DND-41 (cell line): ENCODE measurements at regions not wholly inside any gene's neighbourhood (a gene's known extent, or its start where the extent isn't known, plus 50 kb on each side); places are given as distances from the start of the nearest gene placed in this dataset.

ENCODE experiments used
- ATAC-seq: fragments of 200-7000 bp; cut with Tn5 transposase; 3 replicates; pipeline ENCODE4 v1.9.1; 2021; ENCODE audit warnings: low read depth; ENCODE audit not compliant: insufficient read depth
- DNase-seq: peaks from one replicate; pipeline ENCODE4 v3.0.0-alpha.2; 2020
- H2AFZ ChIP-seq: 2 replicates; pipeline ENCODE4 v1.6.0; 2012; ENCODE audit warnings: low read depth, low read length
- H3K27ac ChIP-seq: 2 replicates; pipeline ENCODE4 v1.5.1; 2012; ENCODE audit warnings: low read length, inconsistent platforms
- H3K27me3 ChIP-seq: fragments of 200-600 bp; sonication (generic); 2 replicates; pipeline ENCODE4 v1.6.0; 2012; ENCODE audit warnings: low read length, mild to moderate bottlenecking, inconsistent platforms; ENCODE audit not compliant: insufficient read depth, poor library complexity
- H3K36me3 ChIP-seq: 2 replicates; pipeline ENCODE4 v1.5.1; 2012; ENCODE audit warnings: low read length, inconsistent platforms; ENCODE audit not compliant: insufficient read depth
- H3K4me1 ChIP-seq: 2 replicates; pipeline ENCODE4 v1.5.1; 2012; ENCODE audit warnings: mild to moderate bottlenecking, low read length; ENCODE audit not compliant: insufficient read depth
- H3K4me2 ChIP-seq: 2 replicates; pipeline ENCODE4 v1.6.0; 2012; ENCODE audit warnings: mild to moderate bottlenecking, moderate library complexity, low read length, inconsistent platforms; ENCODE audit not compliant: insufficient read depth
- H3K4me3 ChIP-seq, 2 experiments: fragments of 200-600 bp in 1 of 2; shearing (Covaris generic) in 1 of 2; 2 replicates each; pipeline ENCODE4 v1.5.1; 2012 to 2016; ENCODE audit warnings: inconsistent platforms in 2 of 2, low read length in 2 of 2, mild to moderate bottlenecking in 2 of 2, low read depth in 1 of 2, moderate library complexity in 1 of 2
- H3K79me2 ChIP-seq: 2 replicates; pipeline ENCODE4 v1.6.0; 2012; ENCODE audit warnings: low read length, inconsistent platforms; ENCODE audit not compliant: insufficient read depth
- H3K9ac ChIP-seq: 2 replicates; pipeline ENCODE4 v1.6.0; 2012; ENCODE audit warnings: low read depth, mild to moderate bottlenecking, inconsistent platforms, low read length, moderate library complexity
- H3K9me3 ChIP-seq: 2 replicates; pipeline ENCODE4 v1.5.1; 2012; ENCODE audit warnings: low read length, moderate library complexity, mild to moderate bottlenecking, inconsistent platforms; ENCODE audit not compliant: insufficient read depth, severe bottlenecking
- H4K20me1 ChIP-seq: 2 replicates; pipeline ENCODE4 v1.6.0; 2012; ENCODE audit warnings: low read length; ENCODE audit not compliant: insufficient read depth
- CTCF ChIP-seq: IDR thresholded peaks from 2 replicates; pipeline ENCODE4 v1.5.1; 2012; ENCODE audit warnings: borderline replicate concordance, low read length, moderate library complexity, mild to moderate bottlenecking; ENCODE audit not compliant: poor library complexity, severe bottlenecking; ENCODE audit errors: extremely low read depth
- EZH2 ChIP-seq: IDR thresholded peaks from 3 replicates; pipeline ENCODE4 v1.6.1; 2012; ENCODE audit warnings: borderline replicate concordance, low read depth, mild to moderate bottlenecking, moderate library complexity, low read length, inconsistent platforms; ENCODE audit not compliant: severe bottlenecking

- no peaks in the 10 kb centered on the region for H4K20me1 ChIP-seq
- H3K4me2 ChIP-seq: no peak overlapping the region
- no peaks in the 10 kb centered on the region for H3K79me2 ChIP-seq
- no peaks in the 10 kb centered on the region for H3K36me3 ChIP-seq
- no peak overlapping the region for H3K4me3 ChIP-seq
- H3K9me3 ChIP-seq: no peaks in the 10 kb centered on the region
- H3K4me1 ChIP-seq: no peaks in the 10 kb centered on the region
- TF ChIP-seq CTCF (no peak), EZH2 (no peak)
- H3K9ac ChIP-seq: no peak overlapping the region
- no peak overlapping the region for H2AFZ ChIP-seq
- H3K27me3 ChIP-seq: no peaks in the 10 kb centered on the region
- no peak for ATAC-seq
- DNase-seq: no peak
- H3K27ac ChIP-seq: no peak overlapping the region
These were observed 283.7 kb downstream of the HLX start for GRCh38 chr1:221162939-221163338.

- no peak for DNase-seq
- no peak overlapping the region for H3K4me3 ChIP-seq
- no peaks in the 10 kb centered on the region for H3K79me2 ChIP-seq
- no peak overlapping the region for H3K9ac ChIP-seq
- H3K27me3 ChIP-seq: no peaks in the 10 kb centered on the region
- H2AFZ ChIP-seq: no peak overlapping the region
- no peaks in the 10 kb centered on the region for H3K36me3 ChIP-seq
- H3K9me3 ChIP-seq: no peaks in the 10 kb centered on the region
- ATAC-seq: no peak
- no peaks in the 10 kb centered on the region for H3K4me1 ChIP-seq
- H3K4me2 ChIP-seq: no peak overlapping the region
- H4K20me1 ChIP-seq: no peaks in the 10 kb centered on the region
- TF ChIP-seq EZH2 (no peak), CTCF (no peak)
- no peak overlapping the region for H3K27ac ChIP-seq
These were observed 284.8 kb downstream of the HLX start for GRCh38 chr1:221164029-221164428.

GRCh38 chr1:221164951-221165838 lies 286.0 kb downstream of the HLX start:
- no peak overlapping the region for H3K4me3 ChIP-seq
- H3K4me1 ChIP-seq: no peaks in the 10 kb centered on the region
- H3K27ac ChIP-seq: no peak overlapping the region
- H2AFZ ChIP-seq: no peak overlapping the region
- no peaks in the 10 kb centered on the region for H3K36me3 ChIP-seq
- ATAC-seq: no peak
- no peak for TF ChIP-seq CTCF
- TF ChIP-seq EZH2: no peak
- H3K9ac ChIP-seq: no peak overlapping the region
- H3K4me2 ChIP-seq: no peak overlapping the region
- H3K9me3 ChIP-seq: no peaks in the 10 kb centered on the region
- no peaks in the 10 kb centered on the region for H3K79me2 ChIP-seq
- no peak for DNase-seq
- H4K20me1 ChIP-seq: no peaks in the 10 kb centered on the region
- H3K27me3 ChIP-seq: no peaks in the 10 kb centered on the region
